ENCODE measurements at regions not wholly inside any gene's neighbourhood (a gene's known extent, or its start where the extent isn't known, plus 50 kb on each side); places are given as distances from the start of the nearest gene placed in this dataset.

DNA sequence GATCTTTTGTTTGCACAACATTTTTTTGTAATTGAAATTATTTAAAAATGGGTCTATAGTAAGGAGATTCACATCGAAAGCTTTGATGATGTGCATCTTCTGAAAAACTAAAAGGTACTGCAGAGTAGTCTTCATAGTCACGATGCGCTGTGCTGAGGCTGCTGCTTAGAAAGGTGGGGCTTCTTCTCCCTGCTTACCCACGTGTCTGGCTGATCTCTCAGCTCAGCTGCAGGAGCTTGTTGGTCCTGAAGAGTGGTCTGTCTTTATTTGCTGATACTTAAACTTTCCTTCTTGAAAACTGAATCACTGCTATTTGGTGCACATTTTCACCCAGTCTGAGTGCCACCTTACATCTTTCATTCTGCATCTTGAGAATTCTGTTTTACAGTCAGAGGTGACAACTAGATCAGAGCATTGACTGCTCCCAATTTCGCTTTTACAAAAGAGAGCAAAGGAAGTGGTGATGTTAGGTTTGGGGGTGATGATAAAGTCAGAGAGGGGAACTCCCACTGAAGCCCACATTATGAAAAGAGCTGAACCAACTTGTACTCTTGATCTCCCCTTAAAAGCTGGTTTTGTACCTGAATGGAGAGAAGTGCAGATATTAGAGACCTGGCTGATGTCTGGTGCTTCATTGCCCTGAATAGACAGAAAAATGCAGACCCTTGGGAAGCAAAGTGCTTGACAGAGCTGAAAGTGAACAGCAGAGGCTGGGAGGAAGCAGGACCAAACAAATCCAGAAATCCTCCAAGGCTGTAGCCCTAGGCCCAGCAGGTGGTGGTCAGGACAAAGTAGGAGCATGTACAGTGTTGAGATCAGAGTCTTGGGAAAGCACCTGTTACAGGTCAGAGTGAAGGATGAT is 984.5 kb downstream of the TSN start:
- TF ChIP-seq, protein P1, sequence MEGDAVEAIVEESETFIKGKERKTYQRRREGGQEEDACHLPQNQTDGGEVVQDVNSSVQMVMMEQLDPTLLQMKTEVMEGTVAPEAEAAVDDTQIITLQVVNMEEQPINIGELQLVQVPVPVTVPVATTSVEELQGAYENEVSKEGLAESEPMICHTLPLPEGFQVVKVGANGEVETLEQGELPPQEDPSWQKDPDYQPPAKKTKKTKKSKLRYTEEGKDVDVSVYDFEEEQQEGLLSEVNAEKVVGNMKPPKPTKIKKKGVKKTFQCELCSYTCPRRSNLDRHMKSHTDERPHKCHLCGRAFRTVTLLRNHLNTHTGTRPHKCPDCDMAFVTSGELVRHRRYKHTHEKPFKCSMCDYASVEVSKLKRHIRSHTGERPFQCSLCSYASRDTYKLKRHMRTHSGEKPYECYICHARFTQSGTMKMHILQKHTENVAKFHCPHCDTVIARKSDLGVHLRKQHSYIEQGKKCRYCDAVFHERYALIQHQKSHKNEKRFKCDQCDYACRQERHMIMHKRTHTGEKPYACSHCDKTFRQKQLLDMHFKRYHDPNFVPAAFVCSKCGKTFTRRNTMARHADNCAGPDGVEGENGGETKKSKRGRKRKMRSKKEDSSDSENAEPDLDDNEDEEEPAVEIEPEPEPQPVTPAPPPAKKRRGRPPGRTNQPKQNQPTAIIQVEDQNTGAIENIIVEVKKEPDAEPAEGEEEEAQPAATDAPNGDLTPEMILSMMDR (IDR thresholded peaks at IDR 0.05; ENCODE audit: control insufficient read depth, extremely low read depth, insufficient read depth) = no peak
- no peak for DNase-seq (ENCODE audit: low read depth)
- H3K4me3 ChIP-seq (ENCODE audit: low read depth, low read length) = no peak overlapping the region

- no peak overlapping the region for H3K4me3 ChIP-seq (ENCODE audit: low read depth, low read length)
- TF ChIP-seq, protein P1 (IDR thresholded peaks at IDR 0.05; ENCODE audit: control insufficient read depth, extremely low read depth, insufficient read depth) = no peak
- no peak for DNase-seq (ENCODE audit: low read depth)
Measured at GRCh38 chr2:122740594-122740948, 985.1 kb downstream of the TSN start.

DNA sequence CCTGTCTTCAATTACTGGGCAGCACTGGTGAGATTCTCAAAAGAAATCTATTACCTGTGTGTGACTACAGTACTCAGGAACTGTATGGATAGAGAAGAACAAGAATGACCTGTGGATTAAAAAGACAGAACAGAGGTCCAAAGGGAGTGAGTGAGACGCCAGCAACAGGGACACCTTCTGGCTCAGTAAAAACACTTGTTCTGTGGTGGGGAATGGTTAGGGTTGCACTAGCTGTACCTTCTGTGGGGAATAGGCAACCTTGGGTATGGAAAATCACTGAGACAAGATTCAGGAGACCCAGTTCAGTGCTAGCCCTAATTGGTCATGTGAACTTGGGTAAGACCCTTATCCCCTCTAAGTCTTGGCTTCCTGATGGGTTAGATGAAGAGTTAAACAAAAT is 986.0 kb downstream of the TSN start:
- H3K4me3 ChIP-seq (ENCODE audit: low read depth, low read length) = no peak overlapping the region
- TF ChIP-seq, protein P1 (IDR thresholded peaks at IDR 0.05; ENCODE audit: control insufficient read depth, extremely low read depth, insufficient read depth) = no peak
- no peak for DNase-seq (ENCODE audit: low read depth)

- H3K4me3 ChIP-seq (ENCODE audit: low read depth, low read length) = no peak overlapping the region
- TF ChIP-seq, protein P1 (IDR thresholded peaks at IDR 0.05; ENCODE audit: control insufficient read depth, extremely low read depth, insufficient read depth) = no peak
- DNase-seq (ENCODE audit: low read depth) = no peak
Measured at GRCh38 chr2:122743021-122743675, 987.7 kb downstream of the TSN start.

GRCh38 chr2:122745603-122746002 is 990.2 kb downstream of the TSN start:
- no peak overlapping the region for H3K4me3 ChIP-seq (ENCODE audit: low read depth, low read length)
- no peak for DNase-seq (ENCODE audit: low read depth)
- TF ChIP-seq, protein P1 (IDR thresholded peaks at IDR 0.05; ENCODE audit: control insufficient read depth, extremely low read depth, insufficient read depth) = no peak

DNA sequence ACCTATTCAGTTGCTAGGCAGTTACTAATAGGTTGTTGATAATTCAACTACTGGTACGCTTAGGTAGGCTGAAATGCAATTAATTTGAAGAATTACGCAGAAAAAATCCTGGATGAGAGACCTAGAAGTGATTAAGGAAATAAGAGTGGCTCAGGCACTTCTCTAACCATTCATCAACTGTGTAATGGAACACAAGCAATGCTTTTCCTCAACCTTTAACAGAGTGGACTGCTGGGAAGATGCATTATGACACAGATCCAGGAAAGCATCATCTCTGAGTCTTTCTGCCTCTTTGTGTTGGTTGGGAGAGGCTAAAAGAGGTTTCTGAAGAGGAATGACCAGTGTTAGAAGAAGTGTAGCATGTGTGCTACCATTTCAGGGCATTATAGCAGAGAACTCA is 992.2 kb downstream of the TSN start:
- H3K4me3 ChIP-seq (ENCODE audit: low read depth, low read length) = no peak overlapping the region
- no peak for DNase-seq (ENCODE audit: low read depth)
- TF ChIP-seq, protein P1 (IDR thresholded peaks at IDR 0.05; ENCODE audit: control insufficient read depth, extremely low read depth, insufficient read depth) = no peak

Data from LNCaP clone FGC (cell line).